Fibroblast of lung (primary cell): ENCODE measurements at regions not wholly inside any gene's neighbourhood (a gene's known extent, or its start where the extent isn't known, plus 50 kb on each side); places are given as distances from the start of the nearest gene placed in this dataset.

Experiments used
- CTCF ChIP-seq, 2 donors: IDR thresholded peaks in 1 of 2; conservative IDR thresholded peaks in 1 of 2; 1 replicate in 1 of 2; 2 replicates in 1 of 2; pipeline ENCODE4 v1.5.1; 2011 to 2012; ENCODE audit warnings: low read length in 2 of 2, control low read depth in 1 of 2, inconsistent platforms in 1 of 2, low read depth in 1 of 2, mild to moderate bottlenecking in 1 of 2
- EZH2 ChIP-seq: IDR thresholded peaks from 2 replicates; pipeline ENCODE4 v1.5.1; 2012; ENCODE audit warnings: low read length, control low read depth, mild to moderate bottlenecking; ENCODE audit errors: missing control alignments

GRCh38 chr10:120978589-120979252 lies 127.6 kb downstream of the WDR11 start:
- TF ChIP-seq CTCF (conservative IDR thresholded peaks at IDR 0.05 in 1 of 2, IDR thresholded peaks at IDR 0.05 in 1 of 2; ENCODE audit: low read depth in 1 of 2, low read length in 2 of 2) (no peak), EZH2 (no peak)
